ENCODE measurements at regions not wholly inside any gene's neighbourhood (a gene's known extent, or its start where the extent isn't known, plus 50 kb on each side); places are given as distances from the start of the nearest gene placed in this dataset.

DNA sequence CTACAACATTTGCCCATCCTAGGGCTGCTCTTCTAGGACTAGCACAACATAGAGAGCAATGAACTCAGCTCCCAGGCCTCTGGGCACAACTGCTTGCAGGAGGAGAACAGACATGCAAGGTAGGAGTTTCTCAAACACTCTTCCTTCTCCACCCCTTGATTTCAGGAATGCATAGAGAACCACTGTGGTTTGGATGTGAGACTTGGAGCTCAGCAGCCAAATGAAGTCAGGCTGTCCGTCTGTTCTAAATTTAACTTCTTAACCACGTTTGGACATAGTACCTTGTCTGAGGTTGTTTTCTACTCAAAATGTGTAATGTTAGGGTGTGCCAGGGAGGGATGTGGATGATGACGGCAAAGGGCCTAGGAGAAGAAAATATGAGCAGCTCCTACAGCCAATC, 515.1 kb upstream of the TNC start:
- no peak for ATAC-seq
- DNase-seq, result no peak
- no peaks in the 10 kb centered on the region for H3K27me3 ChIP-seq
- H3K4me1 ChIP-seq, result no peaks in the 10 kb centered on the region
- 51 to 56% (median 53%) methylated on average over 3 of the region's 3 CpGs for WGBS, 4 donors
- no peaks in the 10 kb centered on the region for H3K9me3 ChIP-seq
- no peak for TF ChIP-seq POLR2A (IDR thresholded peaks at IDR 0.05)
- TF ChIP-seq, protein P1, sequence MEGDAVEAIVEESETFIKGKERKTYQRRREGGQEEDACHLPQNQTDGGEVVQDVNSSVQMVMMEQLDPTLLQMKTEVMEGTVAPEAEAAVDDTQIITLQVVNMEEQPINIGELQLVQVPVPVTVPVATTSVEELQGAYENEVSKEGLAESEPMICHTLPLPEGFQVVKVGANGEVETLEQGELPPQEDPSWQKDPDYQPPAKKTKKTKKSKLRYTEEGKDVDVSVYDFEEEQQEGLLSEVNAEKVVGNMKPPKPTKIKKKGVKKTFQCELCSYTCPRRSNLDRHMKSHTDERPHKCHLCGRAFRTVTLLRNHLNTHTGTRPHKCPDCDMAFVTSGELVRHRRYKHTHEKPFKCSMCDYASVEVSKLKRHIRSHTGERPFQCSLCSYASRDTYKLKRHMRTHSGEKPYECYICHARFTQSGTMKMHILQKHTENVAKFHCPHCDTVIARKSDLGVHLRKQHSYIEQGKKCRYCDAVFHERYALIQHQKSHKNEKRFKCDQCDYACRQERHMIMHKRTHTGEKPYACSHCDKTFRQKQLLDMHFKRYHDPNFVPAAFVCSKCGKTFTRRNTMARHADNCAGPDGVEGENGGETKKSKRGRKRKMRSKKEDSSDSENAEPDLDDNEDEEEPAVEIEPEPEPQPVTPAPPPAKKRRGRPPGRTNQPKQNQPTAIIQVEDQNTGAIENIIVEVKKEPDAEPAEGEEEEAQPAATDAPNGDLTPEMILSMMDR (IDR thresholded peaks at IDR 0.05), result no peak
- H3K27ac ChIP-seq, result no peak overlapping the region
- H3K4me3 ChIP-seq, result no peak overlapping the region
- H3K36me3 ChIP-seq, result no peaks in the 10 kb centered on the region
- intact Hi-C loops (cut with DNase I), result no loop called here

DNA sequence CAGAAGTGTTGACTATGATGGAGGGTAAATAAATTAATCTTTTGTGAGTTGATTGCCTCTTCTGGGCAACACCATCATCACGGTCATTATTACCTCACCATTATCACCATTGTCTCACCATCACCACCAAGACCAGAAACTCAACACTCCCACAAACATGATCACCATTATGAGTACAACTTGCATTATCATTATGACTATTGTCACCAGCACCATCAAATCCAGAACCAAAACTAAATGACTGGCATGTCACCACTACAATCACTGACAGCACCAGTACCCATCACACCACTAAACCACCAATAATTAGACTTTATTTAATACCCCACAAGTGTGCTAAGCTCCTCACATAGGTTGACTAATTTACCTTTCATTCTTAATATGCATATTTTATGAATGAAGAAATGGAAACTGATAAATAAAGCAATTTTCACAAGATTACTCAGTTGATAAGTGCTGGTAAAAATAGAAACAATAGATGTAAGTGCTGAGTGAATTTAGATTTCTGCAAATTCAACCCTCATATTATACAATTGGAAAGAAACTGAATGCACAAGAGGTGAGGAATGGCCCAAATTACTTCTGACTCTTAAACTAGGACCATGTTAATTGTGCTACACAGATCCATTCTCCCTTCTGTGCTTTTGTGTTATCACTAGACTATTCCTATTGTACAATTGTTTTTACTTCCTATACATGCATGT, 517.8 kb upstream of the PAPPA start:
- DNase-seq (no peak), ATAC-seq (no peak)
- intact Hi-C loops (cut with DNase I), result no loop called here
- Histone ChIP-seq H3K27ac (no peak overlapping the region), H3K27me3 (no peaks in the 10 kb centered on the region), H3K36me3 (no peaks in the 10 kb centered on the region), H3K4me1 (no peaks in the 10 kb centered on the region), H3K4me3 (no peak overlapping the region), H3K9me3 (no peaks in the 10 kb centered on the region)
- 71 to 94% (median 84%) methylated on average over 1 of the region's 1 CpG for WGBS, 4 donors
- TF ChIP-seq POLR2A (IDR thresholded peaks at IDR 0.05), result no peak
- TF ChIP-seq, protein P1 (IDR thresholded peaks at IDR 0.05), result no peak

DNA sequence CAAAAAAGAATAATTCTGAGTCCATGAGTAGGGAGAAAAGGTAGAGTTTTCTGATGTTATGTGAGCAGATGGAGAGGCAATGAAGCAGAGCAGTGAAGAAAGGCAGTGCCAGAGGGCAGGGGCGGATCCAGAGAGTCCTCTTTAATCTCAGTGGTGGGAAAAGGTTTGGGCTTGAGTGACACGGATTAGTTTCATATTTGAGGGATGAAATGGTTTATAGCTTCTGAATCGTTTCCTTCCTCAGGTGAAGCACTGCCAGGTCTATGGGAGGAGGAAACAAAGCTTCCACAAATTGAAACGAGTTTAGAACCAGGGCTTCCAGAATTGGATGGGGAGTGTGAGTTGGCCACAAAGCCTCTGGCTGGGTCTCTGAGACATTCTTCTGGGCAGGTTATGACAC, 517.0 kb upstream of the PAPPA start:
- TF ChIP-seq, protein P1 (IDR thresholded peaks at IDR 0.05), result no peak
- TF ChIP-seq POLR2A (IDR thresholded peaks at IDR 0.05), result no peak
- intact Hi-C loops (cut with DNase I), result no loop called here
- Histone ChIP-seq H3K9me3 (no peaks in the 10 kb centered on the region), H3K4me1 (no peaks in the 10 kb centered on the region), H3K27me3 (no peaks in the 10 kb centered on the region), H3K36me3 (no peaks in the 10 kb centered on the region), H3K27ac (no peak overlapping the region), H3K4me3 (no peak overlapping the region)
- DNase-seq (no peak), ATAC-seq (no peak)
- 55 to 72% (median 66%) methylated on average over 4 of the region's 4 CpGs for WGBS, 4 donors

DNA sequence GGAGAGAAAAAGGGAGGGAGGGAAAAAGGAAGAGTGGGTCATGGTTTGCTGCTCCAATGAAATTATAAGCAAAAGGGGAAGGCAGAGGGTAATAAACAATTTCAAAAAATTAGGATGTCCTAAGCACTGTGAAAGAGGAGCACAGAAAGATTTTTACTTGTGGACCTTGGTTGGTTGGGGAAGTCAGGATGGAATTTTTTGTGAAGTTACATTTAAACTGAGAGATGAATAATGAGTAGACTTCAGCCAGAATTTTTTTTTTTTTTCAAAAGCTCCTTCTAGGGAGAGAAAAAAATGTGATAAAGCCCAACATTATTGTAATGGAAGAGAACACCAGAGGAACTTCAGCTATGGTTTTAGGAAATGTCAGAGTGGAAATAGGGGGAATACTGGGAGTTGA, 515.9 kb upstream of the PAPPA start:
- TF ChIP-seq, protein P1 (IDR thresholded peaks at IDR 0.05), result no peak
- no peak for TF ChIP-seq POLR2A (IDR thresholded peaks at IDR 0.05)
- Histone ChIP-seq H3K9me3 (no peaks in the 10 kb centered on the region), H3K27me3 (no peaks in the 10 kb centered on the region), H3K27ac (no peak overlapping the region), H3K36me3 (no peaks in the 10 kb centered on the region), H3K4me1 (no peaks in the 10 kb centered on the region), H3K4me3 (no peak overlapping the region)
- intact Hi-C loops (cut with DNase I), result no loop called here
- DNase-seq, result no peak
- no peak for ATAC-seq
